HG02943 (cell line): ENCODE measurements at regions not wholly inside any gene's neighbourhood (a gene's known extent, or its start where the extent isn't known, plus 50 kb on each side); places are given as distances from the start of the nearest gene placed in this dataset.

Experiments
- ATAC-seq: cut with Tn5 transposase; IDR thresholded peaks from one replicate; pipeline ENCODE4 v1.9.1; 2021; ENCODE audit warnings: mild to moderate bottlenecking, low read depth, moderate library complexity; ENCODE audit not compliant: unreplicated experiment

DNA sequence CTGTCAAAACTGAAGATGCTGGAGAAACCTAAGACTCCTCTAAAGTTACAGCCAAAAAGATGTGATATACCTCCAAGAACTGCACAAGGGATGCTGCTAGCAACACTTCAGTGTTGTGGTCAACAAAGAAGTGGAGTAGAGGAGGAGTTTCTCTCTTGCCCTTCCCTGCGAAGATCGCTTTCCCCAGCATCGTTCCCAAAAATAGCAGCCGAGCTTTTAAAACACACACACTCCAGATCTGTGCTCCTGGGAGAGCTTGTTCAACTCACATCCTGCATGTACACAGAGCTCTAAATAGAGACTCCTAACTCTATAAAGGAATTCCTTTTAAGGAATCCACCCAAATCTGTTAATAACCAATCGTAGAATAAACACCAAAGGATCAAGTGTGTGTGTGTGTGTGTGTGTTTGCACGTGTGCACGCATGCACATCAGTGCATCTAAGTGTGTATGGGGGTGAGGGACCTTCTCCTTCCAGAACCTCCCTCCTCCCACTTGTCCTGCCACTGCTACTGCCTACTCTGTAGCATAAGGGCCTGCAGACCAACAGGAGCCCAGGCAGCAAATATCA lies 58.5 kb downstream of the PSMG1 start:
- no peak for ATAC-seq

DNA sequence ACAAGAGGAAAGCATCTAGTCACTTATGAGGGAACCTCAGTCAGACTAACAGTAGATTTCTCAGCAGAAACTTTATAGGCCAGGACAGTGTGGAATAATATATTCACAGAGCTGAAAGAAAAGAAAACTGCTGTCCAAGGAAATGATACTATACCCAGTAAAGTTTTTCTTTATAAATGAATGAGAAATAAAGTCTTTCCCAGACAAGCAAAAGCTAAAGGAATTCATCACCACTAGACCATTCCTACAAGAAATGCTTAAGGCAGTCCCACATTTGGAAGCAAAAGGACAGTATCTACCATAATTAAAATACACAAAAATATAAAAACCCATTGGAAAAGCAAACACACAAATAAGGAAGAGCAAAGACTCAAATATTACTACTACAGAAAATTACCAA lies 59.9 kb downstream of the PSMG1 start:
- ATAC-seq, result no peak

DNA sequence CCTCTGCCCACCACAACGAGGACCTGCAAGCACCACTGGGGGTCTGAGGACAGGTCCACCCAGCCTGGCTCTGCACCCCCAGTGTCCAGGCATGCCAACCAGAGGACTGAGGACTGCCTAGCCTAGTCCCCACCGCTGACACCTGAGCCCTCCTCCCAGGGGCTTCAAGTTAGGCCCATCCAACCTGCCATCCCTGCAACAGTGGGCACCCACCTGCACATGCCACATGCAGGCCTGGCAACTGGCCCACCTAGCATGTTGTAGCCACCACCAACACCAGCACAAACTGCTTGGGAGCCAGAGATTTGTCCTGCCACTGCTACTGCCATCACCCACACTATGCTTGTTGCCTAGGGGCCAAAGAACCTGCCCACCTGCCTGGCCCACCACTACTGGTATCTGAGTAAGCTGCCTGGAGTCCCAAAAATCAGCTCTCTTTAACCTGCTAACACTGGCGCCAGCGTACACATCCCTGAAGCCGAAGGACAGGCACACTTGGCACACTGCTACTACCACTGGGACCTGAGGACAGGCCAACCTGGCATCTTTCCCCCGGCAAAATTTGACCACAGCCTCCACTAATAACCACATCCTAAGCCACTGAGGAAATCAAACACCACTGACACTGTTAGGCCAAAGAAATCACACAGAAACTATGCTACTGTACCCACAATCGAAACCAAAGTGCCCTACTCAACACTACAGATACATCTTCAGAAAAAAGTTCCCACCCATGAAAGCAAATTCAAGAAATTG lies 61.5 kb downstream of the PSMG1 start:
- ATAC-seq, result no peak

DNA sequence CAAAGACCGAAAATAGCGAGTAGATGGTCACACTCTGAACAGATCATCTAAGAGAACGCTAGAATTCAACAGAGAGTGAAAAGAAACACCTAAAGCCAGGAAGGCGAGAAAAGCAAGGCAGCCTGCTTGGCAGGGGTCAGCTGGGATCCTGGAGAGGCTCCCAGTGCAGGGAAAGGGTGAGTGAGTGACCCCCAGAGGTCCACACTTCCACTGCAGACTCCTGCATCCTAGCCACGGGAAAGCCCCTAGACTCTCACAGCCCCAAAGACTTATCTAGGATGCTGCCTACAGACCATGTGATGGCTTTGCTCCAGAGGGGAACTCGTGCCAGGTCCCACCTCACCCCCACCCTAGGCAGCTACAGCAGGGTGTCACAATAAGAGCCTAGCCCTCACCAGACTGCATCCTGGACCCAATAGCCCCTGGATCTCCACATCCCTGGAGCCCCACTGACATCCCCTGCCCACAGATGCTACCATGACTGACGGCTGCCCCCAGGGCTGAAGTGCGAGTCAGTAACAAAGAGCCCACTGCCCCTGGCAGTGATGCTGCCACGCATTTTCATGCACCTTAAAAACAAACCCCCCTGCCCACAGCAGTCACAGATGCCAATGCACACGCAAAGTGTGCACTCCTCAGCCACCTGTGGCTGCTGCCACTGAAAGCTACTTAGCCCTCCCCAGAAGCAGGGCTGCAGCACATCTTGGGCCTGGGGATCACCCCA lies 62.2 kb downstream of the PSMG1 start:
- ATAC-seq, result no peak

DNA sequence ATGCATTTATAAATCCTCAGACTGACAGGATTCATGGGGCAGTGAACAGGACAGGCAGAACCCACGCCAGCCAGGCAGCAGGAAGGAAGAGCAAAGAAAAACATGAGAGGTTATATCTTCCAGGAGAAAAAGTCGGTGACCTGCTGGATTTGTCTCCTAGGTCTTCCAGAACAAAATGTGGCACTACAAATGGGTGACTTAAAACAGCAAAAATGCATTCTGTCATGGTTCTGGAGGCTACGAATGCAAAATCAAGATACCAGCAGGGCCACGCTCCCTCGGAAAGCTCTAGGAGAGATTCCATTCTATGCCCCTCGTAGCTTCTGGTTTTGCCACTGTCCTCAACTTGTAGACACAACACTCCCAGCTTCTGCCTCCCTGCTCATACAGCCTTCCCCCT lies 63.4 kb downstream of the PSMG1 start:
- no peak for ATAC-seq

DNA sequence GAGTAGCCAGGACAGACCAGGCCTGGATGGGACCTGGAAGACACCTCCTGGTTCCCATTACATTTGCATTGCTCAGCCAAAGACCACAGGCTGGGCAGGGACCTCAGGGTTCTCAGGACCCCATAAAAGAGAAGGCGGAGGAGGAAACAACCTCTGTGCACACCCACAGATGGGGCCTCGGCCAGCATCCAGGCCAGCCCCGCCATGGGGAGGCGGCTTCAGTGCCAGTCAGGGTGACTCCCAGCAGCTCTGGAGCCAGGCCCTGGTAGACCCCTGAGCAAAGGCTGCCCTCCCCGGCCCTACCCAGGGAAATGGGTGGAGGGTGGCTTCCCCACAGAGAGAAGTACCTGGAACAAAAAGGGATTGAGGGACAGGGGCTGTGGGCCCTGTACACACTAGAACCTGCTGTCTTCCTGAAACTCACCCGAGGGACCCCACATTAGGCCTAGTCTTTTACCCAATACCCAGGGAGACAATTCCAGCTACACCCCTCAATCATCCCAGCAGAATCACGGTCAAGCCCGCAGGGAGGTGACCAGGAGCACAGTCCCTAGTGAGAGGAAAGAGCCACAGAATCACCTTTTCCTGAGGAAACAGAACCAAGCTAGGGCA lies 64.5 kb downstream of the PSMG1 start:
- no peak for ATAC-seq

DNA sequence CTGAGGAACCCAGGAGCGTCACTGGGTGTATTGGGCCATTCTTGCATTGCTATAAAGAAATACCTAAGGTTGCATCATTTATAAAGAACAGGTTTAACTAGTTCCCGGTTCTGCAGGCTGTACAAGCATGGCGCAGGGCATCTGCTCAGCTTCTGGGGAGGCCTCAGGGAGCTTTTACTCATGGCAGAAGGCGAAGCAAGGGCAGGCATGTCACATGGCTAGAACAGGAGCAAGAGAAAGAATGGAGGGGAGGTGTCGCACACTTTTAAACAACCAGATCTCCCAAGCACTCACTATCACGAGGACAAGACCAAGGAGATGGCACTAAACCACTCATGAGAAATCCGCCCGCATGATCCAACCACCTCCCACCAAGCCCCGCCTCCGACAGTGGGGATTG lies 65.2 kb downstream of the PSMG1 start:
- no peak for ATAC-seq

DNA sequence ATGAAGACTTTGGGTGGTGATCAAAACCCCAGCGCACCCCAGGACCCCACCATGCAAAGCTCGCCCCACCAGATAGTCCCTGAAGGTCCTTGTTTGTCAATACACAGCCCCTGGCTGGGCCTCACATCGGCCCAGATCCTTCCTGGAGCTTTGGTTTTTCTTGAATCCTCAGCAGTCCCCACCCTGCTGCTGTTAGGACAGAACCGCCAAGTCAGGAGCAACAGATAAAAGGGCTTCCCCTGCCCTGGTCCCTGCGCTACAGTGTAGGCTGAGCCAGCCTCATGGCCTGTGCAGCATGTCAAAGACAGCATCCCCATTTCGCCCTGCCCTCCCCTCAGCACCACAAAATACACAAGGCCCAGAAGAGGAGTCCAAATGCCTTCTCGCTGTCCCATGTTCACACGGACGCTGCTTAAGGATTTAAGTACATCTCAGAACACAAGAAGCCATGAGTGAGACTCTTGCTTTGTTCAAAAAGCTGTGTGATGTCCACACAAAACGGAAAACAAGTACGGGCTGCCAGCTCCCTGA lies 65.7 kb downstream of the PSMG1 start:
- no peak for ATAC-seq

DNA sequence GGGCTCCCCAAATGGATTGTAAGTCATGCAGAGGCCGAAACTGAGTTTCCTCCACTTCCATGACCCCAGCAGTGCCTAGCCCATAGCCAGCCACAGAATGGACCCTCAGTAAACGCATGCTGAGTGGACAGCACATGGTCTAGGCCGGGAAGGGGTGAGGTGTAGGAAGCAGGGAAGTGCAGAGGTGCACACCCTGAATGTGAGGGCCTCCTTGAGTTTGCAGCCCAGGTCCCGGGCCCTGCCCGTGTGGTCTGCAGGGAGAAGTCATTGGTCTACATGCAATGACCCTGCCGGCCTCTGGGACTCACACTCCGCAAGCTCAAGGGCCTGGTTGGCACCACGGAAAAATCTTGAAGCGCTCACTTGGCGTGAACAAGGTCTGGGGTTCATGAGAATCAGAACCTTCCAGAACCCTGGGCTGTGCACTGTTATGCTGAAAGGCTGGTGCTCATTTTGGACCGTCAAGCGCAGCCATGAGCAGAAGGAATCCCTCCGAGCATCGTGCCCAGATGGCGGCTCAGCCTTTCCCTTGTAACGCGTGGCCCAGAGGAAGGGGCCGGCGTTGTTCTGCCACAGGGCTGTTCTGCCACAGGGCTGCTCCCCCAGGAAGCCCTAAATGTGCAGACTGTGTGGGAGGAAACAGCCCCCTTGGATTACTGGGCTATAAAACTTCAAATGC lies 66.4 kb downstream of the PSMG1 start:
- no peak for ATAC-seq

DNA sequence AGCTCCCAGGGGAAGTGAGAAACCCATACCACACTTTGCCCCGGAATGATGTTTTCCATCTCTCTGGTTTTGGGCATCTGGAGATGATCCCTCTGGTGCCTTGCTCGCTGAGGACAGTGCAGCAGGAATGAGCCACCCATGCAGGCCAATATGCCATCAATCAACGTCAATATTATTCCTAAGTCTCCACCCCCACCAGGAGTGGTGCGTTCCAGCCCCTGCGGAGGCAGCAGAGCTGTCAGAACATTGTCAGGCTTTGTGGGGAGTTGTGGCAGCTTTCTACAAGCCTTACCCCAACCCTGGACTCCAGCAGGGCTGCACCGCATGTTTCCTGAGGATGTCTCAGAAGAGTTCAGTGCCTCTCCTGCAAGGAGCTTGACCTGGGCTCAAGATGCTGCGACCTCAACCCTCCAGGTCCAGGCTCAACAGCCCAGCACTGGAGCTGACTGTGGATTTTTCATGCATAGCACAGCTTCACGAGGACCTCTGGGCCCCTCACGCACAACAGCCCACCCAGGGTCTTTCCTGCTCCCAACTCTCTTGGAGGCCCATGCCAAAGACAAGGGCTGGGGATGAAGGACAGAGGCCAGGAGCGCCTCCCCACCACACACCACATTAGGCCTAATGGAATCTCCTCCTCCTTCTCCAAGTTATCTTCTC lies 67.5 kb downstream of the PSMG1 start:
- ATAC-seq, result no peak

DNA sequence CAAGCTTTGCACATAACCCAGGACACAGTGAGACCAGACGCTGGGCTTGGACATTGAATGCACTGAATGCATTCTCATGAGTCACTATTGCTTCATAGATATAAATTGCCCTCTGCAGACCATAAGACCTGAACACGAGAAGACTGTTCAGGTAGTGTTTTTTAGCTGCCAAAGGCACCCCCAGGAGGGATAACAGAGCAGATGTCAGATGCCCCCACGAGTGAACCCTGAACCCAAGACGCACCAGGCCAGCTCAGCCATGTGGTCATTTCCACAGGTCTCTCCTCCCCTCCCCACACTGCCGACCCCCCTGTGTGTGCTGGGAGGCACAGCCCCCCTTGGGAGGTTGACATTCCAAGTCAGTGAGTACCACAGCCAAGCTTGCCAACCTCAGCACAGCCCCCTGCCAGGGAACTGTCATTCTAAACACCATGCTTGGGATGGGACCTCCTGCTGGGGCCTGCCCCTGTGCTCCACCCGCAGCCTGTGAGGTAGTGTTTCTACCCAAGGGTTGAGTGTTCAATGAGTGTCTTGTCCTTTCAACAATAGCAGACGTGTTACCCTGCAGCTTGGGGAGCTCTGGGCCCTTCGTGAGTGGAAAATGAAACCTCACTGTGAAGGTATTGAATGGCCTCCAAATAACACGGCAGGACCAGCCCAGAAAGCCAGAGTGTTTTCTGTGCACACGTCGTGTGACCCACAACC lies 68.2 kb downstream of the PSMG1 start:
- no peak for ATAC-seq

DNA sequence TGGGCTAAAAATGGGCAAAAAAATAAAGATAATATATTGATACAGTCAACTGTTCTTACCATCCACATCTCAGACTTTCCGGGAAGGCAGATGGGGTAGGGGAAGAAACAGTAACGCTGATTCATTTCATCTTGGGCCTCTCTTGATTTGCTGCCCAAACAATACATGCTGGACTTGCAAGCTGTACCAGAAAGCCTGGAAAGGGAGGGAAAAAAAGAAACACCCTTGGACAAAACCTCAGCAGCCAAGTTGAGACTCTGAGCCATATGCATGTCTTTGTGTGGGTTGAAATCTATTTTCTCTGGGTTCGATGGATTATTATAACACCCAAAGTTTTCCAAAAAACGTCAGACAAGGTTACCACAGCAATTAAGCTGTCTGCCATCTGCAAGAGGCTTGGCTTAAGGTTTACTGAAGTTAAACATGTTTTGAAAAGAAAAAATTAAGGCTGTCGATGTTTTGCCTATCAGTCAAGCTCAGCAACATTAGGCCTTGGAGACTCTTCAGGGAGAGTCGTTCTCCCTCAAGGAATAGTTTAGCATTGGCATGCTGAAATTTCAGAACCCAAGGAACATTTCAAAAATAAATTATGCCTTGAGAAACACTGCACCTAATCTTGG lies 71.2 kb downstream of the PSMG1 start:
- ATAC-seq, result no peak

DNA sequence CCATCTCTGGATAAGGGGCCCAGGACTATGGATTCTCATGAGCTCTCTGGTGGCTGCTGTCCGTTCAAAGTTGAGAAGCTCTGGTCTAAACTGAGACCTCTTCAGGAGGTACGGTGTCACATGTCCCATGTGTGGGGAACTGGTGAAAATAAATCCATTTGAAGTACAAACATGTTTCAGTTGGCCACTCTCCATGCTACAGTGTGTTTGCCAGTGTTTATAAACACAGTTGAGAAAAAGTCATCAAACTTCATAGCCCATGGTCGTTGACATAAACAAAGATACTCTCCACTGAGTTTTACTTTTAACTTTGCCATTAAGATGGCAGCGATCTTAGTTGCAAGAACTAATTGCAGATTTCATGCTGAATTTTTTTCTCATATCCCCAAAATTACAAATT lies 72.8 kb downstream of the PSMG1 start:
- ATAC-seq, result no peak

DNA sequence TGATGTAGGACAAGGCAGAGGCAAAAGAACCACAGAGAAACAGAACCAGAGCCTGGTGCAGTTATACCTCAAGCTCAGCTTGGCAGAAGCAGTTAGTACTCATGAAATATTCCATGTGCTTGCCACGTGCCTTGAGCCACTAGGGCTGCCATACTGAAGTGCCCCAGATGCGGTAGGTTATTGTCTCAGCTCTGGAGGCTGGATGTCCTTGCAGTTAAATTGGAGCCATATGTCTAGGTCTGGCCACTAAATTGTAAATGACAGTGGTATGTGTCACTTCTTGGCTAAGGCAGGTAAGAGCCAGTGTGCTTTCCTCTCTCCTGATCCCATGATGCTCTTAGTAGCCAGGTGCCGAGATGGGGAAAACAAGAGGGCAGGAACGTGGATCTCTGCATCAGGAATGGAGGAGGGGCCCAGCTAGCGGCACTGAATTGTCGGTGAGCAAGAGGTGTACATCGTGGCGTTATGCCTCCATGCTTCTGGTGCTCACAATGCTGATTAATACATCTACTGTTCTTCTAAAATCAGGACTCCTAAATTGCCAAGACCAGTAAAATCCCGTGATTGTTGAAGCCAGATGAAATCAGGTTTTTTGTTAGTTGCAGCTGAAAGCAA lies 73.5 kb downstream of the PSMG1 start:
- no peak for ATAC-seq

DNA sequence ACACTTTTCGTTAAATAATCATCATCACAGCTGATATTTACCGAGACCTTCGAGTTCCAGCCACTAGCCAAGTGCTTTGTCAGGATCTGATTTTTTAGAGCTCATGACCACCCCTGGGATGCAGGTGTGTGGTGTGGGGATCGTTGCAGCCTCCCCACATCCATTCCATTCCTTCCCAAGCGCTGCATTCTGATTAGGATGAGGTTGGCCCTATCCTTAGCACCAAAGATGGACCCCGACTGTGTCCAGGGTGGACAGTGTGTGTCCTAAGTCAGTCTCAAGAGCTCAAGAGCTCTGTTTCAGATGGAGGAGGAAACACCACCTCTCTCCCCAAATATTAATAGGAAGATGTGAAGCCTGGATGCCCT lies 74.1 kb downstream of the PSMG1 start:
- ATAC-seq, result no peak

DNA sequence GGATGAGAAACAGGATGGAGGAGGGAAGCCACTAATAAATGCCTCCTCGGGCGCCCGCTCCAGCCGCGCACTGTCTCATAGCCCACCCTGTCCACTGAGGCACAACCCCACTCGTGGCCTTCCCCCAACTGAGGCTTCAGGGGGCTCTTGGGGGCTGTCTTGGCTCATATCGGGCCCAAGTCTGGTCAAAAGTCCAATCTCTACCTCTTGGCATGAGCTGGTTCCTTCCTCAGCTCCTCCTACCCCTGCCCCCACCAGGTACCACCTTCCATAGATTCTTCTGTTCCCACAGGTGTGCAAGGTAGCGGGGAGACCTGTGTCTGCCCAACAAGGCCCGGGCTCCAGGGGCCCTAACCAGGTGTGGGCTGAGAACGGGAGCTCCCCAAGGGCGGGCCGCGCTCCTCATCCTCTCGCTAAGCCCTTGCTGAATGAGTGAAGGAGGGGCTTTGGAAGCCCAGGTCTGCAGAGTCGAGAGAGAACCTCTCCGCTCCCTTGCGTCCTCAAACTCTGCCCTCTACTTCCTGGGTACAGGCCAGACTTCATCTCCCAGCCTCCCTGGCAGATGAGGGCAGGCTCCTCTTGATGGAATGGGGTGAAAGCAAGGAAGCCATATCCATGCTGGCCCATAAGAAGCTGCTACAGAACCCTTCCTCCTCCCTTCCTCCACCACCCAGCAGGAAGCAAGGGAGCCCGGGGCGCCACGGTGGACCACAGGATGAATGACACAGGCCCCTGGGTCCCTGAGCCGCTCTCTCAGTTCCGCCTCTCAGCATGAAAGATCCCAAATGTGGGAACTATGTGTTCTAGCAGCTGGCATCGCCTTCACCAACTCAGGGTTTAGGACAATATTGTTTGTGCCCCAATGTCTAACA lies 74.7 kb downstream of the PSMG1 start:
- ATAC-seq, result no peak

DNA sequence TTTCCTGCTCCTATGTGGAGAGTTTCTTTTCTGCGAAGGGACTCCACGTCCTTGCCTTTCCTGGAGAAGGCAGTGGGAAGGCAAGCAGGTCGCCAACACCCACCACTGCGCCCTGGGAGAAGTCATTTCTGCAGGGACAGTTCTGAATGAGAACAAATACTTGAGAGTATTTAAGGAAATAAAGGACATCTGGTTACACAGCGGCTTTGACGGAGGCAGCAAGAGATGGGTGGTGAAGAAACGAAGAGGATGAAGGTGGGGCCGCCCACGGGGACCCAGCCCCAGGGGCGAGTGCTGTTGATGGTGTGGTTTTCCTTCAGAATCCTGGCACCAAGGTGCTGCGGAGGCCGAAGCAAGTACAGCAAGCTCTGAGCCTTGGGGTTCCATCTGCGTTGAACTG lies 75.5 kb downstream of the PSMG1 start:
- ATAC-seq, result no peak
